Osteoblast (primary cell): ENCODE measurements at regions not wholly inside any gene's neighbourhood (a gene's known extent, or its start where the extent isn't known, plus 50 kb on each side); places are given as distances from the start of the nearest gene placed in this dataset.

Source experiments
- DNase-seq: peaks from one replicate; pipeline ENCODE4 v3.0.0; 2011; ENCODE audit warnings: low spot score, mixed read lengths; ENCODE audit not compliant: insufficient read length; ENCODE audit errors: missing footprints
- H2AFZ ChIP-seq: 2 replicates; pipeline ENCODE4 v1.6.0; 2011; ENCODE audit warnings: mild to moderate bottlenecking, low read length
- H3K27ac ChIP-seq: 2 replicates; pipeline ENCODE4 v1.5.1; 2011; ENCODE audit warnings: mild to moderate bottlenecking, low read depth, low read length, moderate library complexity
- H3K27me3 ChIP-seq: 2 replicates; pipeline ENCODE4 v1.6.0; 2012; ENCODE audit warnings: mild to moderate bottlenecking, control low read depth, inconsistent platforms, low read length, moderate library complexity; ENCODE audit not compliant: insufficient read depth
- H3K36me3 ChIP-seq: 2 replicates; pipeline ENCODE4 v1.5.1; 2011; ENCODE audit warnings: mild to moderate bottlenecking, low read length, control low read depth, moderate library complexity; ENCODE audit not compliant: insufficient read depth
- H3K4me1 ChIP-seq: 2 replicates; pipeline ENCODE4 v1.5.1; 2011; ENCODE audit warnings: mild to moderate bottlenecking, low read length, control low read depth, moderate library complexity; ENCODE audit not compliant: insufficient read depth
- H3K4me2 ChIP-seq: 2 replicates; pipeline ENCODE4 v1.6.0; 2011; ENCODE audit warnings: mild to moderate bottlenecking, low read length; ENCODE audit not compliant: insufficient read depth
- H3K4me3 ChIP-seq: fragments of 200-600 bp; sonication (generic); 3 replicates; pipeline ENCODE4 v1.5.1; 2012; ENCODE audit warnings: mild to moderate bottlenecking, low read length, inconsistent platforms; ENCODE audit not compliant: insufficient read depth
- H3K79me2 ChIP-seq: 2 replicates; pipeline ENCODE4 v1.6.0; 2012; ENCODE audit warnings: mild to moderate bottlenecking, low read length, control low read depth, inconsistent platforms; ENCODE audit not compliant: insufficient read depth
- H3K9me3 ChIP-seq: 2 replicates; pipeline ENCODE4 v1.5.1; 2011; ENCODE audit warnings: low read depth, low read length, control low read depth
- H4K20me1 ChIP-seq: 2 replicates; pipeline ENCODE4 v1.6.0; 2012; ENCODE audit warnings: mild to moderate bottlenecking, low read length, control low read depth; ENCODE audit not compliant: insufficient read depth
- TF ChIP-seq, protein P1 (sequence below): IDR thresholded peaks from 2 replicates; pipeline ENCODE4 v1.5.1; 2011; ENCODE audit warnings: mild to moderate bottlenecking, low read depth, low read length, moderate library complexity; ENCODE audit errors: extremely low read depth

DNA sequence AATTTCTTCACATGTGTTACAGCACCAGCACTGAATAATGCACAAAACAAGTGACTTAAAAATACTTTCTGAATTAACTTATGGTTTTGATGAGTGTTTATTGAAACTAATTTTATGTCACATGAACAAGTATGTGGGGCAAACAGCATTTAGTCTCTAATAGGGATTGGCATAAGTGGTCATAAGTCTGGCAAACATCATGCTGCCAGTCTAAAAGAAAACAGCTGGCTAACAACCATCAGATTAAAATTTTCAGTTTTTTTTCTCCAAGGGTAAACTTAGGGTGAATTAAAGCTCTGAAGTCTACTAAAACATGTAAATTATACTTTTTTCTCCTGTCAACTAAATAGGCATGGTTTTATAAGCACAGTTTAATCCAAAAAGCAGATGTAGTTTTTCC, 1014.2 kb downstream of the FAT4 start:
- DNase-seq = no peak
- Histone ChIP-seq H3K9me3 (no peaks in the 10 kb centered on the region), H3K36me3 (no peaks in the 10 kb centered on the region), H3K27ac (no peak overlapping the region), H3K4me2 (no peak overlapping the region), H3K4me3 (no peak overlapping the region), H3K4me1 (no peaks in the 10 kb centered on the region), H4K20me1 (no peaks in the 10 kb centered on the region), H3K27me3 (no peaks in the 10 kb centered on the region), H3K79me2 (no peaks in the 10 kb centered on the region), H2AFZ (no peak overlapping the region)
- TF ChIP-seq, protein P1, sequence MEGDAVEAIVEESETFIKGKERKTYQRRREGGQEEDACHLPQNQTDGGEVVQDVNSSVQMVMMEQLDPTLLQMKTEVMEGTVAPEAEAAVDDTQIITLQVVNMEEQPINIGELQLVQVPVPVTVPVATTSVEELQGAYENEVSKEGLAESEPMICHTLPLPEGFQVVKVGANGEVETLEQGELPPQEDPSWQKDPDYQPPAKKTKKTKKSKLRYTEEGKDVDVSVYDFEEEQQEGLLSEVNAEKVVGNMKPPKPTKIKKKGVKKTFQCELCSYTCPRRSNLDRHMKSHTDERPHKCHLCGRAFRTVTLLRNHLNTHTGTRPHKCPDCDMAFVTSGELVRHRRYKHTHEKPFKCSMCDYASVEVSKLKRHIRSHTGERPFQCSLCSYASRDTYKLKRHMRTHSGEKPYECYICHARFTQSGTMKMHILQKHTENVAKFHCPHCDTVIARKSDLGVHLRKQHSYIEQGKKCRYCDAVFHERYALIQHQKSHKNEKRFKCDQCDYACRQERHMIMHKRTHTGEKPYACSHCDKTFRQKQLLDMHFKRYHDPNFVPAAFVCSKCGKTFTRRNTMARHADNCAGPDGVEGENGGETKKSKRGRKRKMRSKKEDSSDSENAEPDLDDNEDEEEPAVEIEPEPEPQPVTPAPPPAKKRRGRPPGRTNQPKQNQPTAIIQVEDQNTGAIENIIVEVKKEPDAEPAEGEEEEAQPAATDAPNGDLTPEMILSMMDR = no peak

DNA sequence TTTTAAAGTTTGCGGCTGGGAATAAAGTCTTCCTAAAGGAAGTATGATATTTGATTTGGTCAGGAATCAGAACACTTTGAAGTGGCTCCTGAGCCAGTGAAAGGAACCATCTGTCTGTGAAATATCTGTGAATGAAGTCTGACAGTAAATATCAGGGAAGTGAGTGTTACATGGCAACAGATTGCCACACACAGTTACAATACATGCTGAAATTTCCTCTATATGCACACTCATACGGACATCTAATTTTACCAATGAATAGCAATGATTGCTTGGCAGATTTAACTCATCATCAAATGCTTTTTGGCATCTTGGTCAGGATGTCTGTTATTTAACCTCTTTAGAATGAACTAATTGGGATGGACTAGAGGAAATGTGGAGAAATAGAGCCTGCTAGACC, 1023.8 kb downstream of the FAT4 start:
- Histone ChIP-seq H3K9me3 (no peaks in the 10 kb centered on the region), H3K4me1 (no peaks in the 10 kb centered on the region), H3K36me3 (no peaks in the 10 kb centered on the region), H2AFZ (no peak overlapping the region), H4K20me1 (no peaks in the 10 kb centered on the region), H3K4me2 (no peak overlapping the region), H3K4me3 (no peak overlapping the region), H3K27ac (no peak overlapping the region), H3K27me3 (no peaks in the 10 kb centered on the region), H3K79me2 (no peaks in the 10 kb centered on the region)
- TF ChIP-seq, protein P1 = no peak
- DNase-seq = no peak

DNA sequence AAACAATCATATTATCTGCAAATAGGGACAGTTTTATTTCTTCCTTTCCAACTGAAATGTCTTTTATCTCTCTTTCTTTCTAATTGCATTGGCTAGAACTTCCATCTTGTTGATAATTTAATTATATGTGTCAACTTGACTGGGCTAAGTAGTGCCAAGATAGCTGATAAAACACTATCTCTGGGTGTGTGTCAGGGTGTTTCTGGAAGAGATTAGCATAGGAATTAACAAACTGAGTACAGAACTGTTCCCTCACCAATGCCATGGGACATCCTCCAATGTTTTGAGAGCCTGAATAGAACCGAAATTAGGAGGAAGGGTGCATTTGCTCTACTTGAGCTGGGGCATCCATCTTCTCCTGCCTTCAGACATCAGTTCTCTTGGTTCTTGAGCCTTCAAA, 1027.2 kb downstream of the FAT4 start:
- H3K36me3 ChIP-seq = no peaks in the 10 kb centered on the region
- H3K9me3 ChIP-seq = no peaks in the 10 kb centered on the region
- H3K4me1 ChIP-seq = no peaks in the 10 kb centered on the region
- no peak for DNase-seq
- no peak overlapping the region for H3K4me3 ChIP-seq
- no peak overlapping the region for H3K4me2 ChIP-seq
- H3K27me3 ChIP-seq = no peaks in the 10 kb centered on the region
- H2AFZ ChIP-seq = no peak overlapping the region
- TF ChIP-seq, protein P1 = no peak
- H4K20me1 ChIP-seq = no peaks in the 10 kb centered on the region
- H3K79me2 ChIP-seq = no peaks in the 10 kb centered on the region
- H3K27ac ChIP-seq = no peak overlapping the region

DNA sequence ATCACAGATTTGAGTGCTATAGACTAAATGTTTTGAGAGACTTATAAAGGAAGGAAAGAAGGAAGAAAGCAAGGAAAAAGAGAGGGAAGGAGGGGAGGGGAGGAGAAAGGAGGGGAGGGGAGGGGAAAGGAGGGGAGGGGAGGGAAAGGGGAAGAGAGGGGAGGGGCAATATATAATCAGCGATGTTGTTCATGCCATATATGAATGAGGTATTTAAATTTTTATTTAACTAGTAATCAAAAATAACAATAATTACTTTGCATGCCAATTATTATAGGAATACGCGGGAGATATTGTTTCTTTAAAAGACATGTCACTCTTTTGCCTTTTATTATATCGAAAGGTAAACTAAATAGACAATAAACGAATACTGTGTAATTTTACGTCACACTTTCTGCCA, 1029.7 kb downstream of the FAT4 start:
- DNase-seq = no peak
- Histone ChIP-seq H3K4me2 (no peak overlapping the region), H3K4me3 (no peak overlapping the region), H3K79me2 (no peaks in the 10 kb centered on the region), H3K36me3 (no peaks in the 10 kb centered on the region), H4K20me1 (no peaks in the 10 kb centered on the region), H3K27ac (no peak overlapping the region), H3K4me1 (no peaks in the 10 kb centered on the region), H3K9me3 (no peaks in the 10 kb centered on the region), H3K27me3 (no peaks in the 10 kb centered on the region), H2AFZ (no peak overlapping the region)
- TF ChIP-seq, protein P1 = no peak
